ENCODE measurements at regions not wholly inside any gene's neighbourhood (a gene's known extent, or its start where the extent isn't known, plus 50 kb on each side); places are given as distances from the start of the nearest gene placed in this dataset.
A peak's percentile ranks its signal among the peaks of the same experiment; 100 is the strongest.

DNA sequence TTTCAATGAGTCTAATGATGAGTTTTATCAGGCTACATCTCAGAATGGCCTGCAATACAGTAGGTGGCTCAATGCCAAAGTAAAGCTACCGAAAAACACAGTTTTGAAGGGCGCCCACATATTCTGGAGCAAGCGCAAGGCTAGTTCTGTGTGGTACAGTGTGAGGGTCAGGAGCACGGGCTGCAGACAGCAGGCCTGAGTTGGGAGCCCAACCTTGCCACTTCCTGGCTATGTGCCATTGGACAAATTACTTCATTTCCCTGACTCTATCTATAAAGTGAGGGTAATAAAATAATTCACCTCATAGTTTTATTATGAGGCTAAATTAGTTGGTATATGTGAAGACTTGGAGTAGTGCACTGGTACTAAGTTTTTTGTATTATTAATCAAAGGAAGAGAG, 150.7 kb downstream of the OPN5 start:
- no peak for DNase-seq (ENCODE audit: low spot score)

GRCh38 chr6:47924001-47924400, 142.2 kb downstream of the OPN5 start:
- DNase-seq (ENCODE audit: low spot score) = no peak

GRCh38 chr6:47922391-47922790, 140.6 kb downstream of the OPN5 start:
- peak; percentile 2 for DNase-seq (ENCODE audit: low spot score)

GRCh38 chr6:47919875-47920274, 138.0 kb downstream of the OPN5 start:
- no peak for DNase-seq (ENCODE audit: low spot score)

DNA sequence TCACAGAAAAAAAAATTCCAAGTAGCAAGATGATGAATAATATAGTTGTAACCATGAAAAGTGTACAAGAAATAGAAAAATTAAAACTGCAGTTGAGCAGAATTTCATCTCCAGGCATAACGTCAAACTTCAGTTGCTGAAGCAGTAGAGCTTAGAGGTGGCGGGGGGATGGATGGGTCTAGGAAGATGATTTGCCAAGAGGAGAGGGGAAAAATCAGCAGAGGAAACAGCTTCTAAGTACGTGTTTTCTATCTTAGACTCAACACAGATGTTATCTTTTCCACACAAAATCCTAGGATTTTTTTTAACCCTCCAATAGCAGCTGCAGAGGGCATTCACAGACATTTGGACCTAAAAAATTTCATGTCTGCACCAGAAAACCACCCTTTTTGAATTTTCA, 136.0 kb downstream of the OPN5 start:
- DNase-seq (ENCODE audit: low spot score) = peak; percentile 35

GRCh38 chr6:47917202-47917601, 135.4 kb downstream of the OPN5 start:
- DNase-seq (ENCODE audit: low spot score) = no peak

DNA sequence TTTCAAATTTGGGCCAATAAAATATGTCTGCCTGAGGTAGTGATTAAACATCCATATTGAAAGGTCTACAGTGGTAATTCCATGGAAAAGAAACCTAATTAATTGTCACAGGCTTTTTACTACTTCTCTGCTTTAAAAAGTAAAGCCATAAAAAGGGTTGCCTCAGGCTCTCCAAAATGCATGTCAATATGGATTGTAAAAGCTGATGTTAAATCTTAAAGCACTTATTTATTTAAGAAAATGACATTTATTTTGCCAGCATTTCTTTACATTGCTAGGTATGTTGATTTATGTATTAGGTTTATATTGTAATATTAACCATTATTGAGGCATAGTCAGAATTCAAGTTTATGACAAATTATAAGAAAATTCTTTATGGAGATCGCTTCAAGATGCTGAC, 133.2 kb downstream of the OPN5 start:
- no peak for DNase-seq (ENCODE audit: low spot score)

GRCh38 chr6:47908271-47908670, 126.4 kb downstream of the OPN5 start:
- DNase-seq (ENCODE audit: low spot score) = no peak

GRCh38 chr6:47905717-47906116, 123.9 kb downstream of the OPN5 start:
- DNase-seq (ENCODE audit: low spot score) = no peak

- peak; percentile 16 for DNase-seq (ENCODE audit: low spot score)
These were observed 115.4 kb downstream of the OPN5 start for GRCh38 chr6:47897247-47897646.

GRCh38 chr6:47890326-47890875, 108.6 kb downstream of the OPN5 start:
- DNase-seq (ENCODE audit: low spot score) = no peak

DNA sequence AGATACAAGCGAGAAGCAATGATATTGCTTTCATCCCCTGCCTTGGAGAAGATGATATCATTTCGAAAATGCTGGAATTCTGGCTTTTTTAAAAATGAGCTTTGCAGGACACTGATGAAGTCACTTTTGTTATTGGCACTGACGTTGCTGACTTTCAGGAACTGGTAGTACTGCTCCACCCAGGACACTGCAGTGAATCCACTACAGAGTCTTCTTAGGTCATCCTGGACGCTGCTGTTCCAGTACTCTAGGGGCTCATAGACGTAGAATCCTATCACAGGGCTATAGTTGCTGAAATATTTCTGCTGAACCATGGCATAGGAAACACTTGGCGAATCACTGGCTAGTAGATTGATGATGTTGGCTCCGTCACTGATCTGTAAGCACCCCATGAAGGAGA, 97.2 kb downstream of the OPN5 start:
- no peak for DNase-seq (ENCODE audit: low spot score)

Measured in umbilical cord (tissue), 1 donor.